Activated CD8-positive, alpha-beta memory T cell treated with anti-CD3 and anti-CD28 coated beads for 48 hours (primary cell): ENCODE measurements at regions not wholly inside any gene's neighbourhood (a gene's known extent, or its start where the extent isn't known, plus 50 kb on each side); places are given as distances from the start of the nearest gene placed in this dataset.
"Not testable (repeated sequence)": the region's sequence is repeated elsewhere in the genome, so short reads cannot be mapped to it uniquely, and the experiment has no call there.

Experiments used
- DNase-seq, 3 experiments: peaks; one replicate each; pipeline ENCODE4 v3.0.0-alpha.2; 2020; ENCODE audit warnings: low read depth in 2 of 3, low spot score in 2 of 3

DNA sequence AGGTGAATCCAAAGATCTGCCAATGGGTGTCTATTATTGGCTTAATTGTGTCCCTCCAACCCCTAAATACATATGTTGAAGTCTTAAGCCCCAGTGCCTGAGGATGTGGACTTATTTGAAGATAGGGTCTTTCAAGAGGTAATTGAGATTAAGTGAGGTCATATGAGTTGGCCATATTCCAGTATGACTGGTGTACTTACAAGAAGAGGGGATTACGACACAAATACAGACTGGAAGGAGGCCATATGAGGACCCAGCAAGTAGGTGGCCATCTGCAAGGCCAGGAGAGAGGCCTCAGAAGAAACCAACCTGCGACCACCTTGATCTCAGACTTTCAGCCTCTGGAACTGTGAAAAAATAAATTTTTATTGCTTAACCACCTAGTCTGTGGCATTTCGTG is 121.1 kb upstream of the FN1 start:
- DNase-seq = no peak

DNA sequence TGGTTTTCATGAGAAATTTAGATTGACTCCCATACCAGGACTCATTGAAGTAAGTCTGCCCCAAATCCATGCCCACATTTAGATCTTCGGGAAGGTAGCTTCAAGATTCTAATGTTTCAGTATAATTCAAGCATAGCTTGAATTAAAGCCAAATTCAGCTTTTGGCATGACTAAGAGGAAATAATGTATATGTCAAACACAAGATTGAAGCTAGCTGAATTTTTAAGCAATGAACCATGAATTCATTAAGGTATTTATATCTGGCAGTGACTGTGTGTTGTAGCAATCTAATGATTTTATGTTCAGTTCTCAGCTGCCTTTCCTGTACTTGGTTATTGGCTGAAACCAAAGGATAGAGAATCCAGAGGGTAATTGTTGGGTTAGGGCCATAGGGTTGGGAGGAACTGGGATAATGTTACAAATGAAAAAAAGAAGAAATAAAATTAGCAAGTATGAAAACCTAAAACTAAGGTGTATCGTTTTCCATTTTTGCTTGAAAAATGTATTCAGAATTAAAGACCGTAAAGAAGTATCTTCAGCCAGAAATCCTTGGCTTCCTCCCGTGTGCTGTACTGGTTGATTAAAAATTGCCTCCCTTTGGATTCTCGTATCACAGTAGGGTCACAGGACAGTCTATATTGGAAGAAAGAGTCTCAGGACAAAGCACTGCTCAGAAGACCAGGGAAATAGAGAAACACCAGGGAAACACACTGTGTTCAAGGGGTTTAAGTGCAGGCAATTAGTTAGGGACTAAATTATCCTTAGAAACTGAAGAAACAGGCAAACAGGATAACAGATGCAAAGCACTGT is 119.0 kb upstream of the FN1 start:
- DNase-seq = no peak

DNA sequence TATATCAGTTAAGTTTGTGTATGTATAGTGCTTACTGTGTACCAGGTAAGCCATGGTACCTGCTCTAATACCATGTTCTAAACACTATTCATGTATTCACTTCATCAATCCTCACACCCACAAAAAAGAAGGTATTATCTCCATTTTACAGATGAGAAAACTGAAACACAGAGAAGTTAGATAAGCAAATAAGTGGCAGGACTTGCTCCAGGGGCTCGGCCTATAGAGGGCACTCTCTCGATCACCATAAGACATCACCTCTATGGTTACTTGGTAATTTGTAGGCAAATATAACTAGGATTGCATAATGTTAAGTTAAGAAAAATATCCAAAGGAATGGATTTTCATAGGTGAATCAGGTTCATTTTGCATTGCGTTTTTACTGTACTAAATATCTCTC is 118.1 kb upstream of the FN1 start:
- no peak for DNase-seq

DNA sequence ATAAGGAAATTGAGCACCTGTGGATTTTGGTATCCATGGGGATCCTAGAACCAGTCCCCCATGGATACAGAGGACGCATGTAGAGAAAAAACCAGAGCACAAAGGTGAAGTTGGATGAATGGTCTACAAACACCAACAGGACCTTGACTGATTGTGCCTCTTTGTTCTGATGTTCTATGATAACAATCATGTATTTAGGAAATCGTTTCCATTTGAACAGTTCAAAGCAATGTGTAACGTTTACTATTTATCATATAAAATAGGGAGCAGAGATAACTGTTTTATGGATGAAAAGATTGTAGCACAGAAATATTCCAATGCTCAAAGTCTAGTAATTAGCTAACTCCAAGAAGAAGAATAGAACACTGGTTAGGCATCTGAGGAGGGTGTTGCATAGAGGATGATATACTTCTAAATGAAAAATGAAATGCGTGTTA is 116.3 kb upstream of the FN1 start:
- no peak for DNase-seq

DNA sequence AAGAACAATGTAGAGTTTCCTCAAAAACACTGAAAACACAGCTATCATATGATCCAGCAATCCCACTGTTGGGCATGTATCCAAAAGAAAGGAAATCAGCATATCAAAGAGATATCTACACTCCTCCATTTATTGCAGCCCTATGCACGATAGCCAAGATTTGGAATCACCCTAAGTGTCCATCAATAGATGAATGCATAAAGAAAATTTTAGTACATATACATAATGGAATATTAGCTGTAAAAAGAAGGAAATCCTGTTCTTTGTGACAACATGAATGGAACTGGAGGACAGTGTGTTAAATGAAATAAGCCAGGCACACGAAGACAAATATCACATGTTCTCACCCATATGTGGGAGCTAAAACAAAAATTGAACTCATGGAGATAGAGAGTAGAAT is 114.5 kb upstream of the FN1 start:
- no peak for DNase-seq

DNA sequence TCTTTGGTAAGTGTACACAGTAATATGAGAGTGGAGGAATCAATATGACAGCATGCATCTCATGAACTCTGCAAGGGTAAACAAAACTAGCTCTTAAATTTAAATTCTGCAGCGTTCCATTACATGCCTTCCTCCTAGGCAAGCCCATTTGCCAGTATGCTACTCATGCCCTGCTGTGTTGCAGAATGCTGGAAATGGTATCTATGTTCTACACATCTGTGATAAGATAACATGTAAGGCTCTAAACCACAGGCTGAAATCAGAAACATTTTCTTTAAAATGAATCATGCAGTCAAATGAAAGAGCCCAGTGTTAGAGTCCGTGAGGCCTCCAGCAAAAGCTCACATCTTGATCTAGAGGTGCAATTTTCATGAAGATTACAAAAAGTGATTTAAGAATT is 112.8 kb upstream of the FN1 start:
- no peak for DNase-seq

DNA sequence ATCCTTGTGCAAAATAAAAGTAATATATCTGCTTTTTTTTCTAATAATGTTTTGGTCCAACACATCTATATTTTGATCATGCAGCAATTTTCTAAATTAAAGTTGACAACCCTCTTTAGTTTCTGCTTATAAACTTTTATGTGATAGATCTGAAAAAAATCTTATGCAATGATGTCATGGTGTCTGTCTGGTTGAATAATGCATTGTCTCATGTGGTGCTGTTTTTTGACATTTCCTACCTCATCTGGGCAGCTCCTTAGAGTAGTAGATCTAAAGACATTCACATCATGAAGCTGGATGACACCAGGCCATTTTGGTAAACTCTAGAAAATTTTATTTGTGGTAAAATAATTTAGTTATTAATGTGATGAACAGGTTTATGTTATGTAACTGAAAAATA is 106.8 kb upstream of the FN1 start:
- no peak for DNase-seq

GRCh38 chr2:215540658-215541057 is 104.8 kb upstream of the FN1 start:
- no peak for DNase-seq

DNA sequence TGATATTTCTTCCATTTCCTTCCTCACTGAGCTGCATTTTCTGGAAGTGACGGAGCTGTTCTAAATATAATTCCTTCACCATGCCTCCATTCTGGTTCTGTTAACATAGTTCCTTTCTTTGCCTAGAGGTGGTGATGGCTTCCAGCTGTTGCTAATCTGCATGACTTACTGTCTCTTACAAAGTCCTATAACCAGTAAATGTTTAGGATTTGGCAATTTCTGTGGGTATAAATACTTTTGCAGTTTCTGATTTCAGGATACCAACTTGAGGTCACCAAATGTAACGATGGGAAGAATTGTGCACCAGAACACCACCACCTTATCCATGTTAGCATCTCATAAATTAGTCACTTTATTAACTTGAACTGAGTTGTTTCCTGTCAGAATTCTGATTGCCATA is 101.7 kb upstream of the FN1 start:
- DNase-seq = no peak

DNA sequence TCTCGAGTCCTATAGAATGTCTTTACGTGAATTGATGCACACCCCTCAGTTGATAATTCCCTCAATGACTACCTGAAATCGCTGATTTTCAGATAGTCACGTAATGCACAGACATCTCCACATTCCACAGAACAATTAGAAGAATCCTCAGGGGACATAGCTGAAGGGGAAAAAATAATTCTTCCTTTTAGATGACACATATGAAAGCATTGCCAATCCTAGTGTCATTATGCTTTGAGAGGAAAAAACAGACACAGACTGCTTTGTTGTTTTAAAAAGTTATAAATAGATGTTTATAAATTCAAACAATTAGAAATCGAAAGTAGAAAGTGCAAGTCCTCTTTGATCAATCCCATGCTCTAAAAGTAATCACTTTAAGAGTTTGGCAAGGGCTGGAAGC is 100.6 kb upstream of the FN1 start:
- no peak for DNase-seq

- DNase-seq = no peak
Observed at GRCh38 chr2:215535741-215536140, 99.9 kb upstream of the FN1 start.

- no peak for DNase-seq
Observed at GRCh38 chr2:215535125-215535668, 99.3 kb upstream of the FN1 start.

- not testable (repeated sequence) for DNase-seq
Observed at GRCh38 chr2:215533716-215534115, 97.8 kb upstream of the FN1 start.

- no peak for DNase-seq
Observed at GRCh38 chr2:215532844-215533243, 97.0 kb upstream of the FN1 start.

DNA sequence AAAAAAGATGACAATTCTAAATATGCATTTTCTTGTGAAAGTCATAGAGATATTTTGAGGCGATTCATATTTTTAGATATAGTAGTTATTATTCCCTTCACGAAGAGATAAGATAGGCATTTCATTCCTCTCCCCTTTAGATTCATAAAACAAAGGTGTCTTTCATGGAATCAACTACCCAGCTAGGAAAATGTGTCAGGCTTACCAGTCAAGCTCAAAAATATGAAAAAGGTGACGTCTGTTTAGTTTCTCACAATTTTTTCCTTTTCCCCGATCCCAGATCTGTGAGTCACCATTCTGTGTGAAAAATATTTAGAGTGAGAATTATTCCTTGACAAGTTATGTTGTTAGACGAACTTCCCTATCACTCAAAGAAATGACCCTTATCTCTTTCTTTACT is 95.4 kb upstream of the FN1 start:
- DNase-seq = no peak

DNA sequence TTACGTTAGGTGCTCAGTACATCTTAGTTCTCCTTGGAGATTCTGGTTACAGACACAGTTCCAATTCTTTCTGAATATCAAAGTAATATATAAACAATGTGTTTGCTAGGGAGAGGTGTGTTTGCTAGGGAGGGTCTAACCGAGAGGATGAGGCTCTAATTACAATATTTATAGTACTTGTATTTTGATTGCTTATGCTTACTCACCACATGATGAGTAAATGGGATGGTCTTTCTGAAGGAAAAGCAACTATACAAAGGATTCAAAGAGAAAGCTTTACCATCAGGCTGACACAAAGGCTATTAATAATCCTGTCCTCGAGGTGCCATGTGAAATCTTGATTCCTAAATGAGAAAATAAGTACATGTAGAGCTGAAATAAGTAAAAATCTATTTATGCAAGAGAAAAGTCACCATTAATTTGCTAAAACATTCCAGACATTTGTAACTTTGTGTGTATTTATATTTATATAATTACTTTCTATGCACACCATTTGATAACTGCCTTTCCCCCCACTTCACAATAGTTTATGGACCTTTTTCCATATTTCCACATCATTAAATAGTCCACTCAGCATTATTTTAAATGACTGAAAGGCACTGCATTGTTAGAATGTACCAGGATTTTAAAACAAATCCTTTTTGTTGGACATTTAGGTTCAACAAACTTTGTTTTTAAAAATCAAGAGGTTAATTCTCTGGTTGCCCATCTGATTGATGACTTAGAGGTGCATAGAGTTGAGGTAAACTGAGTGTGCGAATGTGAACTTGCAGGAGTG is 94.5 kb upstream of the FN1 start:
- no peak for DNase-seq

- DNase-seq = no peak
Observed at GRCh38 chr2:215529271-215529670, 93.4 kb upstream of the FN1 start.

- DNase-seq = no peak
Observed at GRCh38 chr2:215528555-215528954, 92.7 kb upstream of the FN1 start.

DNA sequence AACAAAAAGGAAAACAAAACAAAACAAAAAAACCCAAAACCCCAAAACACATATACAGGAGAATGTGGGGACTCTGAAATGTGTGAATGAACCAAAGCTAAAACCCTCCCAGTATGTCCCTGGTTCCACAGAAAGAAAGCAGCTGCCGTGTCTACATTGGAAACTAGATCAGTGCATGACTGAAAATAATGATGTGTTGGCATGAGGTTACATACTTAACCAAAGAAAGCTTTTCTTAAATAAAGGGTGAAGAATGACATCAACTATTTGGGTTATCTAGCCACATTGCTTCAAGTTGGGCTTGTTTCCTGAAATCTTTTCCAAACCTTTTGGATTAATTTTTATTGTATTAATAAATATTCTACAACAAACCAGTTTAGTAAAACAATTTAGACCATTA is 91.9 kb upstream of the FN1 start:
- no peak for DNase-seq

DNA sequence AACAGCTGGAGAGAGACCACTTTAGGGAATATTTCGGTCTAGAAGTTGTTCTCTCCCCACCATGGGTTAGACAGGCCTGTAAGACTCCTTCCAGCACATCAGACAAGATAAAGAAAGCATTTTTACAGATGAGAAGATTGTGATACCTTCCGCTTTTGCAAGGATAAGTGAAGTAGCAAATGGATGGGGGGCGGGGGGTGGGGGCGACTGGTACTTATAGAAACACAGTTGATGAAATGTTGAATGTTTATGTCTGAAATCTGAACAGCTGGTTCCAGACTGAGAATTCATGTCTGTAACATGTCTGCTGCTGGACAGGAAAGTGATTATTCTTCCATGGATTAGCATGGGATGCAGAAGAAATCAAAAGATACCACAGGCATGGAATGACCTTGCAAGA is 90.5 kb upstream of the FN1 start:
- DNase-seq = no peak

GRCh38 chr2:215522237-215522636 is 86.4 kb upstream of the FN1 start:
- no peak for DNase-seq

GRCh38 chr2:215521031-215521430 is 85.2 kb upstream of the FN1 start:
- DNase-seq = no peak
